ENCODE measurements at regions not wholly inside any gene's neighbourhood (a gene's known extent, or its start where the extent isn't known, plus 50 kb on each side); places are given as distances from the start of the nearest gene placed in this dataset.

DNA sequence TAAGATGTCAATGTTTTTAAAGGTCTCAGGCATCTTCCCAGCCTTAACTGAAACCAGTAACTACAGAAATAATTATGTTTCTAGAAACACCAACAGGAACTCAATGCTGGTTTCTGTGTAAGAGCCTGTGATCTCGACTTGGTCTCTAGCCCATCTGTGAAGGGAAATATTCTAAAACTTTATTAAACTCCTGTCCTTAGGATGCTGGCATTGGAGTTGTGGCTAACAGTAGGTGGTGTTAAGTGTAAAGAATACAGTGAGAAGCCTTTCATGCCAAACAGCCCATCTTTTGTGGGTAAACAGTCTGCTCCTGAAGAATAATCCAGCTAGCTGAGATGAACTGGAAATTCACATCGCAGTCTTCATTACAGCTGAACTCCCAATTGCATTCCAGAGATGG, 133.2 kb downstream of the ADAMTS15 start:
- TF ChIP-seq, protein P1, sequence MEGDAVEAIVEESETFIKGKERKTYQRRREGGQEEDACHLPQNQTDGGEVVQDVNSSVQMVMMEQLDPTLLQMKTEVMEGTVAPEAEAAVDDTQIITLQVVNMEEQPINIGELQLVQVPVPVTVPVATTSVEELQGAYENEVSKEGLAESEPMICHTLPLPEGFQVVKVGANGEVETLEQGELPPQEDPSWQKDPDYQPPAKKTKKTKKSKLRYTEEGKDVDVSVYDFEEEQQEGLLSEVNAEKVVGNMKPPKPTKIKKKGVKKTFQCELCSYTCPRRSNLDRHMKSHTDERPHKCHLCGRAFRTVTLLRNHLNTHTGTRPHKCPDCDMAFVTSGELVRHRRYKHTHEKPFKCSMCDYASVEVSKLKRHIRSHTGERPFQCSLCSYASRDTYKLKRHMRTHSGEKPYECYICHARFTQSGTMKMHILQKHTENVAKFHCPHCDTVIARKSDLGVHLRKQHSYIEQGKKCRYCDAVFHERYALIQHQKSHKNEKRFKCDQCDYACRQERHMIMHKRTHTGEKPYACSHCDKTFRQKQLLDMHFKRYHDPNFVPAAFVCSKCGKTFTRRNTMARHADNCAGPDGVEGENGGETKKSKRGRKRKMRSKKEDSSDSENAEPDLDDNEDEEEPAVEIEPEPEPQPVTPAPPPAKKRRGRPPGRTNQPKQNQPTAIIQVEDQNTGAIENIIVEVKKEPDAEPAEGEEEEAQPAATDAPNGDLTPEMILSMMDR (IDR thresholded peaks at IDR 0.05) = no peak
- no peak for TF ChIP-seq POLR2A (IDR thresholded peaks at IDR 0.05)
